Esophagus (tissue), 2 donors: ENCODE measurements at regions not wholly inside any gene's neighbourhood (a gene's known extent, or its start where the extent isn't known, plus 50 kb on each side); places are given as distances from the start of the nearest gene placed in this dataset.

ENCODE experiments used
- H3K27ac ChIP-seq, 2 donors: one replicate each; pipeline ENCODE4 v1.5.1; 2013; ENCODE audit warnings: low read depth in 2 of 2, mild to moderate bottlenecking in 2 of 2, inconsistent platforms in 1 of 2, low read length in 1 of 2, moderate library complexity in 1 of 2
- H3K27me3 ChIP-seq, 2 donors: one replicate each; pipeline ENCODE4 v1.6.1; 2013; ENCODE audit warnings: low read length in 2 of 2, control low read depth in 1 of 2, mild to moderate bottlenecking in 1 of 2; ENCODE audit not compliant: insufficient read depth in 2 of 2, control insufficient read depth in 1 of 2
- H3K36me3 ChIP-seq, 2 donors: one replicate each; pipeline ENCODE4 v1.6.1; 2013; ENCODE audit warnings: low read length in 1 of 2; ENCODE audit not compliant: control insufficient read depth in 2 of 2, insufficient read depth in 2 of 2
- H3K4me1 ChIP-seq, 2 donors: one replicate each; pipeline ENCODE4 v1.6.1; 2013; ENCODE audit warnings: low read length in 1 of 2; ENCODE audit not compliant: control insufficient read depth in 2 of 2, insufficient read depth in 2 of 2
- H3K4me3 ChIP-seq, 2 donors: one replicate each; pipeline ENCODE4 v1.5.1; 2013; ENCODE audit warnings: low read length in 2 of 2, mild to moderate bottlenecking in 2 of 2, low read depth in 1 of 2, moderate library complexity in 1 of 2
- H3K9me3 ChIP-seq, 2 donors: one replicate each; pipeline ENCODE4 v1.6.1; 2013; ENCODE audit warnings: mild to moderate bottlenecking in 2 of 2, low read depth in 1 of 2, low read length in 1 of 2, moderate library complexity in 1 of 2; ENCODE audit not compliant: control insufficient read depth in 2 of 2, insufficient read depth in 1 of 2
- WGBS, 2 donors: extraction: QIAGEN DNeasy Blood & Tissue Kit; methylation state at CpG; one replicate each; pipeline ENCODE4 v1.1.7; 2013; 5-methylcytosine and 5-hydroxymethylcytosine counted together
- donor health status: healthy with polysubstance abuse.
- donor health status: Bipolar disorder and iron deficiency.

DNA sequence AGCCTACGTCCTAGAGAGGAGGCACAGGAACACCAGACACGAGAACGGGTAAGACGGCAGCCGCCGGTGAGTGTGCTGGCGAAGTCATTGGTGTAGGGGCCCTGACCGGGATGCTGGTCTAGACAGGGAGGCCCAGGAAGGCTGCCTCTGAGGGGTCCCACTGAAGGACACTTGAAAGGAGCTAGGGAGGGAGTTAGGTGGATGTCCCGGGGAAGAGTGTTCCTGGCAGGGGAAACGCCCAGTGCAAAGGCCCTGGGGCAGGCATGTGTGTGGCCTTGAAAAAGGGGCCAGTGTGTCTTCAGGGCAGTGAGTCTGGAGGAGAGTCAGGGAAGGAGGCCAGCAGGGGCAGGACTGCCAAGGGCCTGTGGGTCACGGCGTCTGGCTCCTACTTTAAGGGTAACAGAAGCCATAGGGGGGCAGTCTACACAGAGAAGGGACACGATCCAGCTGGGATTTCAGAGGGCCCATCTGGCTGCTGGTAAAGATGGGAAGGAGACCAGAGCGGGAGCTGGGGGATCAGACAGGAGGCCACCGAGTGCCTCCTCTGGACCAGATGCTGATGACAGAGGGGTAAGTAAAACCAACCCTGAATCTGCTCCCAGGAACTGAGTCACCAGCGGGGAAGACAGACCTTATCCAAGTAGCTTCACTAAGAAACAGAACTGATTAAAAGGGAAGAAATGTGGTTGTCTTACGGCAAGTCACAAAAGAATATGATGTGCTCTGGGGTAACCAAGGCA lies 115.9 kb downstream of the LITAF start:
- Histone ChIP-seq H3K9me3 (no peaks in the 10 kb centered on the region), H3K27ac (no peak overlapping the region), H3K4me3 (no peak overlapping the region), H3K36me3 (no peaks in the 10 kb centered on the region), H3K4me1 (peaks cover 0 to 2% of the 10 kb centered on the region in 2 donors), H3K27me3 (no peaks in the 10 kb centered on the region)
- WGBS, 2 donors: 80 to 82% methylated on average over 17 of the region's 17 CpGs

DNA sequence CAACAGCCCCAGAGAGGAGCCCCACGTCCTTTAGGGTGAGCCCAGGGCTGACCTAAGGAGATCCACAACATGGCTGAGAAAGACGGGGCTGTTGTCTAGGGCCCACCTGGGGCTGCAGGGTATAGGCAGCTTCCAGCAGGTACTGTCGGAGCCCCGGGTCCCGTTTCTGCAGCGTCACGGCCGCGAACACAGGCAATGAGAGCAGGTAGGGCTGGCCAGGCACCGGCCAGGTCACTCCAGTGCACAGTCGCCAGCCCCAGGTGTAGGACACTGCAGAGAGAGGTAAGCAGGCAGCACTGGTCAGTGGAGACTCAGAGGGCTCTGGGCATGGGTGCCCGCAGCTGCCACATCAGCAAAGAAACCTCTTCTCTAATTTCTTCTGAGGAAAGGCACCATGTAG lies 115.2 kb downstream of the LITAF start:
- WGBS, 2 donors: 90 to 92% methylated on average over 12 of the region's 12 CpGs

DNA sequence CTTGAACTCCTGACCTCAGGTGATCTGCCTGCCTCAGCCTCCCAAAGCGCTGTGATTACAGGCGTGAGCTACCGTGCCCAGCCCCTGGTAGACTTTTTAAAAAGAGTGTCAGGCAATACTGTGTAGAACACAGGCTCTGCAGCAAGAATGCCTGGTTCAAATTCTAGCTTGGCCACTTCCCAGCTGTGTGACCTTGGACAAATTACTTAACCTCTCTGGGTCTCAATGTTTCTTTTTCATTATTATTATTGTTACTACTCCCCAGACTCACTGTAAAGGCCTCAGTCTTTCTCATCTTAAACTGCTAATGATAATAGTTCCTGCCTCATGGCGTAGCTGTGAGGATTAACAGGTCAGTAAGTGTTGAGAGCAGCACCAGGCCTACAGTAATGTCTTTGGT lies 114.3 kb downstream of the LITAF start:
- 82 to 93% methylated on average over 4 of the region's 4 CpGs for WGBS, 2 donors
- H3K4me1 ChIP-seq: peaks cover 0 to 2% of the 10 kb centered on the region in 2 donors
- H3K9me3 ChIP-seq: no peaks in the 10 kb centered on the region
- no peak overlapping the region for H3K27ac ChIP-seq
- H3K27me3 ChIP-seq: no peaks in the 10 kb centered on the region
- no peak overlapping the region for H3K4me3 ChIP-seq
- H3K36me3 ChIP-seq: no peaks in the 10 kb centered on the region

More for the DNA sequence above, 115.2 kb downstream of the LITAF start:
- Histone ChIP-seq H3K27ac (no peak overlapping the region), H3K4me1 (peaks cover 0 to 2% of the 10 kb centered on the region in 2 donors), H3K9me3 (no peaks in the 10 kb centered on the region), H3K4me3 (no peak overlapping the region), H3K36me3 (no peaks in the 10 kb centered on the region), H3K27me3 (no peaks in the 10 kb centered on the region)

DNA sequence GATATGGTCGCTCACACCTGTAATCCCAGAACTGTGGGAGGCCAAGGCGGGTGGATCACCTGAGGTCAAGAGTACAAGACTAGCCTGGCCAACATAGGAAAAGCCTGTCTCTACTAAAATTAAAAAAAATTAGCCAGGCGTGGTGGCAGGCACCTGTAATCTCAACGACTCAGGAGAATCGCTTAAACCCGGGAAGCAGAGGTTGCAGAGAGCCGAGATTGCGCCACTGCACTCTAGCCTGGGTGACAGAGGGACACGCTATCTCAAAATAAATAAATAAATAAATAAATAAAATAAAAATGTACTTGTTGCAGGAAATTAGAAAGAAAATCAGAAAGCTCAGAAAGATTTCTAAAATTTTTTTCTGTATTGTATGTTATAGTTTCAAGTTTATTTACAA lies 113.9 kb downstream of the LITAF start:
- Histone ChIP-seq H3K4me1 (peaks cover 0 to 5% of the 10 kb centered on the region in 2 donors), H3K36me3 (no peaks in the 10 kb centered on the region), H3K27ac (no peak overlapping the region), H3K4me3 (no peak overlapping the region), H3K9me3 (no peaks in the 10 kb centered on the region), H3K27me3 (no peaks in the 10 kb centered on the region)
- WGBS, 2 donors: 79 to 91% methylated on average over 9 of the region's 9 CpGs

GRCh38 chr16:11473728-11474127 lies 113.0 kb downstream of the LITAF start:
- 66 to 70% methylated on average over 9 to 10 of the region's 10 CpGs for WGBS, 2 donors
- H3K4me3 ChIP-seq: no peak overlapping the region
- no peak overlapping the region for H3K27ac ChIP-seq
- peaks cover 0 to 5% of the 10 kb centered on the region in 2 donors for H3K4me1 ChIP-seq
- H3K36me3 ChIP-seq: no peaks in the 10 kb centered on the region
- H3K9me3 ChIP-seq: no peaks in the 10 kb centered on the region
- no peaks in the 10 kb centered on the region for H3K27me3 ChIP-seq

DNA sequence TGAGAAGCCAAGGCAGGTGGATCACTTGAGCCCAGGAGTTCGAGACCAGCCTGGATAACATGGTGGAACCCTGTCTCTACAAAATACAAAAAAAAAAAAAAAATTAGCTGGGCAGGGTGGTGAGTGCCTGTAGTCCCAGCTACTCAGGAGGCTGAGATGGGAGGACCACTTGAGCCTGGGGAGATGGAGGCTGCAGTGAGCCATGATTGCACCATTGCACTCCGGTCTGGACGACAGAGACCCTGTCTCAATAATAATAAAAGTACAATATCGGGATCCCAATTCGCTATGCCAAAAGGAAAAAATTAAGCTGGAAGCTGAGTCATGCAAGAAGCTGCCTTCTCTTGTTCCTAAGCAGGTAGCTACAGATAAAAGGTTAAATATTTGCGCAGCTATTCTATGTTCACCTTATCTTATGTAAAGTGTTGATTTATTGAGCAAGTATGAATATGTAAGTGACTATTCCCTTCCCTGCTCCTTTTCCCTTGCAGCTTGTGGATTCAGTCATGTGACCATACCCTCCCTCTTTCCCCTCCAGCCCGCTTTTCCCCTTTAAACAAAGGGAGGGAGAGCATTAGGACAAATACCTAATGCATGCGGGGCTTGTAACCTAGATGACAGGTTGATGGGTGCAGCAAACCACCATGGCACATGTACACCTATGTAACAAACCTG lies 112.0 kb downstream of the LITAF start:
- no peak overlapping the region for H3K4me3 ChIP-seq
- no peaks in the 10 kb centered on the region for H3K9me3 ChIP-seq
- no peaks in the 10 kb centered on the region for H3K36me3 ChIP-seq
- peaks cover 0 to 5% of the 10 kb centered on the region in 2 donors for H3K4me1 ChIP-seq
- 46 to 49% methylated on average over 8 of the region's 8 CpGs for WGBS, 2 donors
- H3K27ac ChIP-seq: no peak overlapping the region
- no peaks in the 10 kb centered on the region for H3K27me3 ChIP-seq

GRCh38 chr16:11475896-11476630 lies 110.7 kb downstream of the LITAF start:
- H3K27me3 ChIP-seq: no peaks in the 10 kb centered on the region
- no peak overlapping the region for H3K4me3 ChIP-seq
- no peaks in the 10 kb centered on the region for H3K36me3 ChIP-seq
- no peaks in the 10 kb centered on the region for H3K9me3 ChIP-seq
- H3K4me1 ChIP-seq: peaks cover 0 to 3% of the 10 kb centered on the region in 2 donors
- H3K27ac ChIP-seq: no peak overlapping the region
- 59 to 69% methylated on average over 8 of the region's 8 CpGs for WGBS, 2 donors

DNA sequence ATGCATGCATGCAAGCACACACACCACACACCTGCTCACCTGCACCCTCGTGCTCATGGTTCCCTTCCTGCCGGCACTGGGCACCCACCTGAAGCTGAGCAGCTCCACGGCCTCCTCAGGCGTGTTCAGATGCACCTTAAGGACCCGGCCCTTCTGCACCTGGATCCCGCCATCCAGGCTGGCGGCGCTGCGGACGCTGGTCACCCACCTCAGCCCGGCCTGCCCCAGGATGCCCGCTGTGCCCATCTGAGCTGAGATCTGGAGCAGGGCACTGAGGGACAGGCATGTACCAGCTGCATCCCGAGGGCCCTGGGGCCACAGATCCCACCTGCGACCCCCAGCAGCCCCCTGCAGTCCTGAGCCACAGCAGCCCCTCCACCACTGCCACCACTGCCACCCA lies 110.0 kb downstream of the LITAF start:
- no peaks in the 10 kb centered on the region for H3K36me3 ChIP-seq
- H3K4me3 ChIP-seq: no peak overlapping the region
- H3K27ac ChIP-seq: no peak overlapping the region
- H3K27me3 ChIP-seq: no peaks in the 10 kb centered on the region
- peaks cover 0 to 3% of the 10 kb centered on the region in 2 donors for H3K4me1 ChIP-seq
- whole genome bisulfite sequencing, 2 donors: 85 to 88% methylated on average over 12 to 14 of the region's 14 CpGs
- H3K9me3 ChIP-seq: no peaks in the 10 kb centered on the region

GRCh38 chr16:11478431-11479119 lies 108.1 kb downstream of the LITAF start:
- no peak overlapping the region for H3K4me3 ChIP-seq
- 84 to 86% methylated on average over 17 of the region's 17 CpGs for WGBS, 2 donors
- H3K4me1 ChIP-seq: peaks cover 0 to 3% of the 10 kb centered on the region in 2 donors
- H3K36me3 ChIP-seq: no peaks in the 10 kb centered on the region
- H3K27ac ChIP-seq: no peak overlapping the region
- H3K9me3 ChIP-seq: no peaks in the 10 kb centered on the region
- H3K27me3 ChIP-seq: no peaks in the 10 kb centered on the region
